NCI-H345 treated with DMSO at 0.1 percent for 48 hours (cell line): ENCODE measurements at regions not wholly inside any gene's neighbourhood (a gene's known extent, or its start where the extent isn't known, plus 50 kb on each side); places are given as distances from the start of the nearest gene placed in this dataset.
"Not testable (repeated sequence)": the region's sequence is repeated elsewhere in the genome, so short reads cannot be mapped to it uniquely, and the experiment has no call there.

Source experiments
- DNase-seq: peaks from one replicate; lab custom pipeline; 2025; ENCODE audit not compliant: unreplicated experiment; lab: John Stamatoyannopoulos, UW

DNA sequence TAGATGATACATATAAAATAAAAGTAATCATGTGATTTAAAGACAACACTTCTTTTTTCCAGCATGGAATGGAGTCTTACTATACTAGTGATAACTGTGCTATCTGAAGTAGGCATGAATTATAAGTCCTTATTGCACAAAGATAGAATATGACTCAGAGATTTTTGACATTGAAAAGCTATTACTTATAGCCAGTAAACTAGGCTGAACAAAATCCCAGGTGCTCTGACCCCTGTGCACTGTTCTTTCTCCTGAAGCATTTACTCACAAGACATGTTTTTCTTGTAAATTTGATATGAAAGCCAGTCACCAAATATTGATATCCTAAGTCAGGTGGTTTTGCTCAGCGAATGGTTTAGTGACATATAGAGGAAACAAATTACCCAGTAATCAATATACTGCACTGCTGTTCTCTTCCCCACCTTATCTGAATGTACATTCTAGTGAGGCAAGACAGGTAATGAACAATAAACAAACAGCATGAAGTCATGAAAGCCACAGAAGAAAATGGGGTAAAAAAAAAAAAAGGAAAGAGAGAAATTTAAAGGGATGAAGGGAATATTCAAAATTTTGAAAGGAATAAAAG is 1567.0 kb upstream of the SPRY2 start:
- DNase-seq, result no peak

DNA sequence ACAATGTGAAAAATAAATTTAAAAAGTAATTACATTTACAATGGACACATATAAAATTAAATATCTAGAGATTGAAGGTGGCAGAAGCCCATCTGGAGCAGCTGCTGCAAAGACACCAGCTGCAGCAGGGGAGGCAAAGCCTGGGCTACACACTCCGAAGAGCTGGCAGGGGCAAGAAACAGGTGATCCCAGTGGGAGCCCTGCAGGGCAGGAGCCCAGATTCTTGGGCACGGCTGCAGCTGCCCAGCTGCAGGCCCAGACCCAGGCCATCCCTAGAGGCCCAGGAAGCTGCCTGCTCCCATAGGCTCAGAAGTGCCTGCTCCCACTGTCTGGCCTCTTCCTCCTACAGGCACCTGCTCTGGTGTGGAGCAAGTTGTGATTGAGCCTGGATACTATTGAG is 1547.9 kb upstream of the SPRY2 start:
- no peak for DNase-seq

DNA sequence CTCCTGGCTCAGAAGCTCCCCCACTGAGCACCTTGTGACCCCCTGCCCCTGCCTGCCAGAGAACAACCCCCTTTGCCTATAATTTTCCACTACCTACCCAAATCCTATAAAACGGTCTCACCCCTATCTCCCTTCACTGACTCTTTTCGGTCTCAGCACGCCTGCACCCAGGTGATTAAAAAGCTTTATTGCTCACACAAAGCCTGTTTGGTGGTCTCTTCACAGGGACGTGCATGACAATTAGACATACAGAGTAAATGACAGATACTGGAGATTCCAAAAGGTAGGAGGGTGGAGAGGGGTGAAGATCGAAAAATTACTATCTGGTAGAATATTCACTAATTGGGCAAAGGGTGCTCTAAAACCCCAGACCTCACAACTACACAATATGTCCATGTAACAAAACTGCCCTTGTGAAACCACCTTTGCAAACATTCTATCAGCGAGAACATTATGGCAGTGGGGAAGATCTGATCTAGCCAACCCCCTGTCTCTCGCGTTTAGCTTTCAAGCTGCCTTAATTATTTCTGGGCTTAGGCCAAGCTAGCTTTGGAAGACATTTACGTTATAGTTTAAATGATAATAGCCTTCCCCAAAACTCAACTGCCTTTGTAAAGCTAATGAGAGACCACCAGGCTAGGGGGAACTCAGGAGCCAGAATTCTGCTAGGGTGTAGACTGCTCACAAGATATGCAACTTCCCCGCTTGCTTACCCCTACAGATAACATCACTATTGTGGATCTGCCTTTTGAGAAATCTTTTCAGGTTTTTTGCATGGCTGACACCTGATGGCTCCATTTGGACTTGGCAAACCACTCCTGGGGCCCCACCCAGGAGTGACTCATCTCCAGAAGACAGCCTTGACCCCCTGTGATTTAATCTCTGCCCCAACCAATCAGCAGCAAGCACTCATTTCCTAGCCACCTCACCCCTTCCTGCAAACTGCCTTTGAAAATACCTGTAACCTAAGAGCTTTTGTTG is 1534.0 kb upstream of the SPRY2 start:
- DNase-seq, result no peak

DNA sequence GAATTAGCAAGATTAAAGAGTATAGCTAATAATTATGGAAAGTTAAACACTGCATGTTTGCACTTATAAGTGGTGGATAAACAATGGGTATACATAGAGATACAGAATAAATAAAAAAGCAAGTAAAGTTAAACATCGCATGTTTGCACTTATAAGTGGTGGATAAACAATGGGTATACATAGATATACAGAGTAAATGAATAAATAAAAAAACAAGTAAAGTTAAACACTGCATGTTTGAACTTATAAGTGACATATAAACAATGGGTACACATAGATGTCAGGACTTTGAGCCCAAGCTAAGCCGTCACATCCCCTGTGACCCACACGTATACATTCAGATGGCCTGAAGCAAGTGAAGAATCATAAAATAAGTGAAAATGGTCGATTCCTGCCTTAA is 1533.3 kb upstream of the SPRY2 start:
- DNase-seq, result no peak

DNA sequence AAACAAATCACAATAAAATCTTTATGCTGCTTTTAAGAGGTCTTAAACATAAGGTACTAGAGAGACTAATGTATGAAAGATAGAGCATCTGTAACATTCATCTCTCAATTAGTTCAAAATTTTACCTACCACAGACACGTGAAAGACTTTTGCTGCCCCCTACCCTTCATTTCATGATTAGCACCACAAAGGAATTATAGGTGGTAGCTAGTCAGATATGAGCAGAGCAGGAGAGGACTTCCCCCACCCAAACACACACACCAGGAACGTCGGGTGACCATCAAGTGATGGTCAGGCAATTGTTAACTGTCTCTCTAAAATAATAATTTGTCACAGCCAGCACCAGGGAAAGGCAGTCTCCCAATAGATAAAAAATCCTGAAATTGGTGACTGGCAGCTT is 1531.7 kb upstream of the SPRY2 start:
- DNase-seq, result peak; percentile 0

DNA sequence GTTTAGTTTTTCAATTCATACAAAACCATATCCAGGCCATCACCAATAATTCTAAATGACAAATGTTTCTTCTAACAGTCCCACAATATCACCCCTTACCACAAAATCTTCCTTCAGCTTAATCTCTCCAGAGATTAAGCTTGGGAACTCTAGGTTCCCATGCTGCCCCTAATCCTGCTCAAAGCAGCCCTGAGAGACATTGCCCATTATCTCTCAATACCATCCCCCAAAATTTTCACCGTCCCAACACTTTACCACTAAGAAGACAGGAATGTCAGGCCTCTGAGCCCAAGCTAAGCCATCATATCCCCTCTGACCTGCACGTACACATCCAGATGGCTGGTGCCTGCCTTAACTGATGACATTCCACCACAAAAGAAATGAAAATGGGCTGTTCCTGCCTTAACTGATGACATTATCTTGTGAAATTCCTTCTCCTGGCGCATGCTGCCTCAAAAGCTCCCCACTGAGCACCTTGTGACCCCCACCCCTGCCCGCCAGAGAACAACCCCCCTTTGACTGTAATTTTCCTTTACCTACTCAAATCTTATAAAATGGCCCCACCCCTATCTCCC is 1530.9 kb upstream of the SPRY2 start:
- not testable (repeated sequence) for DNase-seq

DNA sequence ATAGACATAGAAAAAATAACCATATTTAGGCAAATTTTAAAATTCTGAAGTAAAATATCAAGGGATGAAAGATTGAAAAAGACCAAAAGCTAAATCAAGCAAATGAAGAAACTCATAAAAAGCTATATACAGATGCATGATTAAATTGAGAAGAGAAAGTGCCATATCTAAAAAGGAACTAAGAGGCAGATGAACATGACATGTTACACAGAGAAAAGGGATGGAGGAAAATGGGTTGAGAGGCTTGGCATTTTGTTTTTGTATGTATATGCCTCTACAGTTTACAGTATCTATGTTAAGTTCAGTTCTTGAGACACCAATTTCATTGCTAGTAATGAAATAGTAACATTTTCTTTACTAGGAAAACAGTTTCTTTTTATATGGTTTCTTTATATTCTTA is 1507.4 kb upstream of the SPRY2 start:
- no peak for DNase-seq

DNA sequence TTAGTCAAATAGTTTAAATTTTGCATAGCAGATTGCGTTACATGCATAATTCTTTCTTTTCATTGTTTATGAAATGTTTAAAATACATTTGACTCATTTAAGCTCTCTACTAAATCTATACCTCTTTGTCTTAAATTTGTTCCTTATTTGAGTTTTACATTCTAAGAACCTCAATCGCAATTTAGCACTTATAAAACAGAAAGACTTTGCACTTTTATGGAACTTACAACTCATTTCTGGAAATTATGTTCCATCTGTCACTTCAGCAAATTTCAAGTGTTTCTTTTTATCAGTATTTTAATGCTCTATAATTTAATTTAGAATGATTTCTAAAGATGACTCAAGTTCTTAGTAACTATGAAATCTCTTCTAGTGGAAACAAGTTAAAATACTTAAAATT is 1505.8 kb upstream of the SPRY2 start:
- no peak for DNase-seq

DNA sequence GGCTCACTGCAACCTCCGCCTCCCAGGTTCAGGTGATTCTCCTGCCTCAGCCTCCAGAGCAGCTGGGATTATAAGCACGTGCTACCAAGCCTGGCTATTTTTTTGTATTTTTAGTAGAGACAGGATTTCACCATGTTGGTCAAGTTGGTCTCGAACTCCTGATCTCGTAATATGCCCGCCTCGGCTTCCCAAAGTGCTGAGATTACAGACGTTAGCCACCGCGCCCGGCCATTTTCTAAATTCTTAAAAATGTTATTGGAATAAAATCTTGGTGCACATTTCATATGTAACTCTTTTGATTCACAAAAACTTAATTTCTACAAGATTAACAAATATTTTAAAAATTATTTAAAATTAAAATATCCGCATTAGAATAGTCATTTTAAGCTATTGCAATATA is 1480.3 kb upstream of the SPRY2 start:
- DNase-seq, result no peak

DNA sequence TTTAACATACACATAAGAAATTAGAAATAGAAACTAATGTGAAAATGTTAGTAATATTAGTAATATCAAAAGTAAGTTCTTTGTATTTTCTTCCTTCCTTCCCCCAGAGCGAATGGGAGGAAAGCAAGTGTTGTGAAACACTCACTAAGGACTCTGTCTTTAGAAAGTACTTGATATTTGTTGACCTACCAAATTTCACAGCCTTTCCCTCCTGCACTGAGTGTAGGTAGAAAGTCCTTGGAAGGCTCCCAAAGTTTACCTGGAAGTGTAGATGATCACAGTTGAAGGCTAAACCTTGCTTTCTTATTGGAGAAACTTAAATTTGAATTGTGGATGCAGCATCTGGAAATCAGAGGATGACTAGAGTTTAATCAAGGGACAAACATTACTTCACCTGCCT is 1459.5 kb upstream of the SPRY2 start:
- no peak for DNase-seq

DNA sequence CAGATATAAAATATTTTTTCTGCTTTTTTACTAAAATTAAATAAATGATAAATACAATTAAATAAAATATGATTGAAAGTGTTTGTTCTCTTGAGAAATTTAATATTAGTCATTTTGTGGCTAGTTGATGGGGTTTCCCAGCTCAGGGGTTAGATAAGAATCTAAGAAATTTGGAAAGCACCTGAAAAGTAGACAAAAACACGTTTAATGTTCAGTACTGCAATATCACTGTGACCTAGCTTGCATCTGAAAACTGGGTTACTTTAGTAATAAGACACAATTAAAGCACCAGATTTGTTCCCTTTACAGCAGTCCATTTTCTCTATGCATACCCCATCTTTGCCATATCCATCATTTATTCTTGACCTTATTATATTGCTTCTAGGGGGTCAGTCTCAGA is 1454.8 kb upstream of the SPRY2 start:
- DNase-seq, result no peak

DNA sequence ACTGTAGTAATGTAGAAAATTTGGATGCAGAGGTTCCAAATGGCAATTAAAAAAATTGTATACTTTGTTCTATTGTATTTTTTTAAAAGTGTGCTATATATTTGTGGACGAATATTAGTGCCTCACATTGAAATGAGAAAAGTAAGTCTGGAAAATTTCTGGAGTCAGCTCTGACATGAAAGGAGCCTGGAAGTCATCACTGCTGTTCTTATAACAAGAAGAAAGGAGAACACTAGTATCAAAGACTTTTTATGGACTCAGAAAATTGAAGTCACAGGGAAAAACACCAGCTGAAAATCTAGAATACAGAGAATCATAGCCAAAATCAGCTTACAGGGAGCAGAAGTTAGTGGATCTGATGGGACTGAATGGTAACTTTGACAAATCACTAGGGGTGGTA is 1450.7 kb upstream of the SPRY2 start:
- DNase-seq, result no peak

DNA sequence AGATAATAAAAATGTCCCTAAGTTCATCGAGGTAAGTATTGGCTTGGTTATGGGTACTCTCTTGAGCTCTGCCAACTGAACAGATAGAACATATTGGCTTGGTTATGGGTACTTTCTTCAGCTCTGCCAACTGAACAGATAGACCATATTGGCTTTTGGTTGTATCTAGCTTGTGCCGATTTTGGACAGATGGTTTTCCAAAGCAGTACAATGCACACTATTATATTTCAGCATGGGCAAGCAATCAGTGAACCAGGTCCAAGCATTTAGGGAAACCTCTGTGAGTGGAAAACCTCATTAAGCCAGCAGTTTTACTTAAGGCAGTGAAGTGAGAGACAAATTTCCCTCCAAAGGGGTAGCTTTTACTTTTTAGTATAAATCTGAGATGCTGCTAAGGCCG is 1440.5 kb upstream of the SPRY2 start:
- DNase-seq, result no peak

DNA sequence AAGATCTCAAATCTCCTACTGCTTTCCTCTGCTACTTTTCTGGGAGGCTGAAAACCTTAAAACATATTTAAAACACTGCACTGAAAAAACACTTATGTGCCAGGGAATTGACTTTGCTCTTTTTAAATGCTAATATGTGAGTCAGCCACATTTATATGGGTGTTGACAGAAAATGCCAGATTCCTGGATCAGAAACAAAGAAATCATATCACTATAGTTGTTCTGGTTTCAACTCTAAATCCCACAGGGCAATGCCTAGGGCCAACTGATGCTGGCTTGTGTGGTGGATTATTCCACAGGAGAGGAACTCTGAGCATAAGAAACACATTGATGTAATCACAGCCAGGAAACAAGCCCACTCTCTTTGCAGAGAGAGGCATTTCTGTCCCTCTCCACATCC is 1439.0 kb upstream of the SPRY2 start:
- DNase-seq, result no peak

DNA sequence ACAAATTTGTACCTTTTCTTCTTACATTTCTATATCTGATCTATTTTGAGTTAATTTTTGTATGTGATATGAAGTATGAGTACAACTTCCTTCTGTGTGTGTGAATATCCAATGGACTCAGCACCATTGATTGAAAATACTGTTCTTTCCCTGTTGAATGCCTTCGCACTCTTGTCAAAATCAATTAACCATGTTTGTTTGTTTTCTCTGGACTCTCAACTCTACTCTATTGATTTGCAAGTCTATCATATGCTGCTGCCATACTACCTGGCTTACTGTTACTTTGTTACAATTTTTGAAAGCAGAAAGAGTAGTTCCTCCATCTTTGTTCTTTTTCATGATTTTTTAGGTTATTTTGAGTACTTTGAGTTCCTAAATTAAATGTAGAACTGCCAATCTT is 1437.4 kb upstream of the SPRY2 start:
- DNase-seq, result no peak

DNA sequence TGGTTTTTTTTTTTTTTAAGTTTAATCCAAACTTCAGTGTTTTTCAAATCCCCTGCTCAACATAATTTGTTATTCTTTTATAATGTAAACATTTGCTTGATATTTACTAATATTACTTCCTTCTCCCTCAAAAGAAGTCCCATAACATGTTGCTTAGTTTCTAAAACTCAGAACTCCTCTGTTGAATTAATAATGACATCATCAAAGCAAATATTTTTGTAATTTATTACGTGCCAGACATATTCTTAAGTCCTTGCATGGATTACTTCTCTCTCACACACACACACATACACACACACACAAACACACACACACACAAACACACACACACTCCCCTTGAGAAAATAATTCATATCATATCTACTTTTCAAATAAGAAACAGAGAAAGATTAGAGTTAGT is 1432.3 kb upstream of the SPRY2 start:
- no peak for DNase-seq

DNA sequence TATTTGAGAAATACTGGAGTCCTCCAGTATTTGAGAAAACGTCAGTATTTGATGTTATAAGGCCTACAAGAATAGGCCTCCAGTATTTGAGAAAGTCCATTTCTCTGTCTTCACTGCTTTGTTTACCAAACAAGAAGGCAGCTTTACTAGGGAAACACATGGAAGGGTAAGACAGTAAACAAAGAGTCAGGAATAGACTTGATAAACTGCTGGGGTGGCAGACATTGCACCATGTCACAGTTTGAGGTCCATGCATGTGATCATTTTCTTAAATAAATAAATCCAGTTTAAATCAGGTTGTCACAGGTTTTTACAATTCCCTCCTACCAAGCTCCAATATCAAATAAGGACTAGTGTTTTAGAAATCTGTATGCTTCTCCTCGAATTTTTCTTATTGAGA is 1431.0 kb upstream of the SPRY2 start:
- DNase-seq, result no peak

DNA sequence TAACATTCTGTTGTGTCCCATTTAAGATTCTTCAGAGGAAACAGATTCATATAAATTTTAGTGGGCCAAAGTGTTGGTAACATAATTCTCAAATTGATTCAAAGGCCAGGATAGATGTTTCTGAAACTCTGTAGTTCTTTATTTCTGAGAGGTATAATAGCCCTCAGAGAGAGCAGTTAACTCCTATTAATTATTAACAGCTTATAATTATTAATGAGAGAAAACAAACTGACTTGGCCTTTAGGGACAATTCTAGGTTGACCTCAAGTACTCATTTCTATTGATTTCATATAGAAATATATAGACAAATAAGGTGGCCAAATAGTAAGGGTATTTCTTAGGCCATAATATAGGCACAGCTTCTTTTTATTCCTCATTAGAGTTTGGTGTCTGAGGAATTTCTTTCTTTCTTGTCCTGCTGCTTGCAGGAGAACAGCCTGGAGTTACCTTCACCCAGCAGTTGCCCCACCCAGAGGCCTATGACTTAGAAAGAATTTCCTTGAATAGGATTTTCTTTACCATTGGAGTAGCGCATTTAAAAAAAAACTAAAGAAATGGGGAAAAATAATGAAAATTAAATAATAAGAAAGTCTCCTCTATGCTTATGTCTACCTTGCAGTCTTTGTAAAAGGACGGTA is 1430.1 kb upstream of the SPRY2 start:
- no peak for DNase-seq

DNA sequence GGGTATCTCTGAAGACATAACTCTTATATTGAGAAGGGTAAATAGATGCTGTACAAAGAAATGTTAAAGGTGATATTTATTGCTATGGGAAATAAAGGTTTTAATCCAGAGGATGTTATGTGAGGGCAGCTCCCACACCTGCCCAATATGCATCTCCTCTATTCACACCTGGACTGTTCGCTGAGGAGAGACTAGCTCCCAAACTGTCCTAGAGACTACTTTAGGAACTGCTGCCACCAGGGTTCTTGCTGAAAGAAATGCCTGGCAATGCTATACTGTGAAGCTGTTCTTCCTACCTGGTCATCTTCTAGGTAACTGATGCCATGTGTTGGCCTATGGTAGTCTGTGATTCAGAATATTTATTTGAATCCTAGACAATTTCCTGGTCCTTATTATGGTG is 1421.5 kb upstream of the SPRY2 start:
- DNase-seq, result no peak

DNA sequence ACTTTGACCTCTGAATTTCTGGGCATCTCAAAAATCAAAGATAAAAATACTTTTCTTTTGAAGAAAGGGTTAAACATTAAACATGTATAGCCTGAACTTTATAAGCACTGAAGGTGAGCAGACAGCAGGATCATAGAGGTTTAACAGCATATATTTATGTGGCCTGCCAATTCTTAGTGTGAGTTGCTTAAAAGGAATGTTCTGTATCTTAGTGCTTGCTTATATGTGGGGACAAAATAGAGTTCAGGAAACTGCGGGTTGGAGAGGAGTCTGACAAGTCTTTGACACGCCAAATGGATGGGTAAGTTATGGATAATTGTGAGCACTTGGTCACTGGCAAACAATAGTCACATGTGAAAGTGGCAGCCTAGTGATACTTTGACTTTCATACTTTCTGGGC is 1419.4 kb upstream of the SPRY2 start:
- no peak for DNase-seq

DNA sequence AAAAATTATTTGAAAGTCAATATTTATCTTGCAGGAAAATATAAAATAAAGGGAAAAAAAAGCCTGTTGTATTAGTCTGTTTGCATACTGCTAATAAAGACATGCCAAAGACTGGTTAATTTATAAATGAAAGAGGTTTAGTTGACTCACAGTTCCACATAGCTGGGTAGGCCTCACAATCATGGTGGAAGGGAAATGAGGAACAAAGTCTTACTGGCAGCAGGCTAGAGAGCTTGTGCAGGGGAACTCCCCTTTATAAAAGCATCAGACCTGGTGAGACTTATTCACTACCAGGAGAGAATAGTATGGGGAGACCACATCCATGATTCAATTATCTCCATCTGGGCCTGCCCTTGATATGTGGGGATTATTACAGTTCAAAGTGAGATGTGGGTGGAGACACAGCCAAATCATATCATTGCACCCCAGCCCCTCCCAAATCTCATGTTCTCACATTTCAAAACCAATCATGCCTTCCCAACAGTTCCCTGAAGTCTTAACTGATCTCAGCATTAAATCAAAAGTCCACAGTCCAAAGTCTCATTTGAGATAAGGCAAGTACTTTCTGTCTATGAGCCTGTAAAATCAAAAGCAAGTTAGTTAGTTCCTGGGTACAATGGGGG is 1416.5 kb upstream of the SPRY2 start:
- no peak for DNase-seq
